GM18867 (cell line): ENCODE measurements at regions not wholly inside any gene's neighbourhood (a gene's known extent, or its start where the extent isn't known, plus 50 kb on each side); places are given as distances from the start of the nearest gene placed in this dataset.

Source experiments
- ATAC-seq: cut with Tn5 transposase; IDR thresholded peaks from one replicate; pipeline ENCODE4 v1.9.1; 2021; ENCODE audit warnings: mild to moderate bottlenecking, moderate library complexity; ENCODE audit not compliant: unreplicated experiment

GRCh38 chr20:2234598-2235191 is 61.1 kb upstream of the TGM3 start:
- no peak for ATAC-seq

DNA sequence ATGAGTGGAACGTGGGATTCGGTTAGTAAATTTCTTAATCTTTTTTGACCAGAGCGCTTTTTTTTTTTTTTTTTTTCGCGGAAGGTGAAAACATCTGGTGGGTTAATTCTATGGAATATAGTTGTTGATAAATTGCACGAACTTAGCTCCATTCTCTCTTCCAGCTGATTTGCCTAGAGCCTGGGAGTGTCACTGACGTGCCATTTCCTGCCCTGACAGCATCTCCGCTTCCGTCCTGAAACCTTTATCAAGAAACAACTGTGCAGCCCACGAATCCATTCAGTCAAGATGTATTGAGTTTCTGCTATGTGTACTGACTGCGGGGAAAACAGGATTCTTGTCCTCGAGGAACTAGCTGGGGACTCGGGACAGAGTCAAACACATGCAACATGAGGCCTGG is 59.5 kb upstream of the TGM3 start:
- ATAC-seq: no peak

GRCh38 chr20:2237059-2237458 is 58.7 kb upstream of the TGM3 start:
- no peak for ATAC-seq

- no peak for ATAC-seq
Observed at GRCh38 chr20:2238601-2239000, 57.2 kb upstream of the TGM3 start.

DNA sequence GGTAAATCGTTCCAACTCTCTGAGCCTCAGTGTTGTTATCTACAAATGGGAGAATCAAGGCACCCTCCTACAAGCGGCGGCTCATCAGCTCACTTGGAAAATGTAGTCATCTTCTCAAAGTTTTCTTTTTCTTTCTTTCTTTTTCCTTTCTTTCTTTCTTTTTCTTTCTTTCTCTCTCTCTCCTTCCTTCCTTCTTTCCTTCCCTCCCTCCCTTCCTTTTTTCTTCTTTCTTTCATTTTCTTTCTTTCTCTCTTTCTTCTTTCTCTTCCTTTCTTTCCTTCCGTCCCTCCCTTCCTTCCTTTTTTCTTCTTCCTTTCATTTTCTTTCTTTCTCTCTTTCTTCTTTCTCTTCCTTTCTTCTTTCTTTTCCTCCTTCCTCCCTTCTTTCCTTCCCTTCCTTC is 55.0 kb upstream of the TGM3 start:
- ATAC-seq: no peak

DNA sequence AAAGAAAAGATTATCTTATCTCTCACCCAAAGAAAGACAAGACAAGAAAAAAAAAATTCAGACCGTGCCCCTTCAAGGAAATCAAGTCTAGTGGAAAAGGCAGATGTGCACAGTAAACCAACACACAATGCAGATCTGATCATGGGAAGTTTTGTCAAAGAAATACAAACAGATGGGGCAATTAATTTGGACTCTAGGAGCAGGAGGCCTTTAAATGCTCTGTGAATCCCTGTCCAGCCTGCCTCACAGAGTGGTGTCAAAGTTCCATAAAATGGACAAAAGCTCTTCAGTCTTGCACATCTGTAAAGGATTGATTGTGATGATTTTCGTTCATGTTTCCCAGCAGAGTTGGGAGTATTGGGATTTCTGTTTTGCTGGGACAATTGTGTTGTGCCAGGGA is 53.1 kb upstream of the TGM3 start:
- no peak for ATAC-seq

- ATAC-seq: no peak
Observed at GRCh38 chr20:2244523-2244922, 51.3 kb upstream of the TGM3 start.

GRCh38 chr20:2244993-2245392 is 50.8 kb upstream of the TGM3 start:
- ATAC-seq: no peak

GRCh38 chr20:2245637-2246036 is 50.2 kb upstream of the TGM3 start:
- no peak for ATAC-seq
